ENCODE measurements at regions not wholly inside any gene's neighbourhood (a gene's known extent, or its start where the extent isn't known, plus 50 kb on each side); places are given as distances from the start of the nearest gene placed in this dataset.
"Not testable (repeated sequence)": the region's sequence is repeated elsewhere in the genome, so short reads cannot be mapped to it uniquely, and the experiment has no call there.

- no peak for DNase-seq (ENCODE audit: low read depth in 2 of 2)
Observed at GRCh38 chrX:43224496-43224895, 431.6 kb upstream of the MAOA start.

GRCh38 chrX:43225626-43226328 is 430.3 kb upstream of the MAOA start:
- DNase-seq (ENCODE audit: low read depth in 2 of 2) = no peak

GRCh38 chrX:43238461-43238945 is 417.6 kb upstream of the MAOA start:
- DNase-seq (ENCODE audit: low read depth in 2 of 2) = no peak

GRCh38 chrX:43239356-43239755 is 416.7 kb upstream of the MAOA start:
- DNase-seq (ENCODE audit: low read depth in 2 of 2) = no peak

- DNase-seq (ENCODE audit: low read depth in 2 of 2) = no peak
Observed at GRCh38 chrX:43255596-43255995, 400.5 kb upstream of the MAOA start.

GRCh38 chrX:43266487-43266886 is 389.6 kb upstream of the MAOA start:
- DNase-seq (ENCODE audit: low read depth in 2 of 2) = no peak

- no peak for DNase-seq (ENCODE audit: low read depth in 2 of 2)
Observed at GRCh38 chrX:43267652-43268051, 388.4 kb upstream of the MAOA start.

GRCh38 chrX:43269201-43269600 is 386.9 kb upstream of the MAOA start:
- DNase-seq (ENCODE audit: low read depth in 2 of 2) = no peak

- DNase-seq (ENCODE audit: low read depth in 2 of 2) = no peak
Observed at GRCh38 chrX:43277879-43278278, 378.2 kb upstream of the MAOA start.

- no peak for DNase-seq (ENCODE audit: low read depth in 2 of 2)
Observed at GRCh38 chrX:43278440-43278839, 377.7 kb upstream of the MAOA start.

GRCh38 chrX:43279341-43279808 is 376.7 kb upstream of the MAOA start:
- DNase-seq (ENCODE audit: low read depth in 2 of 2) = no peak

GRCh38 chrX:43283187-43283586 is 372.9 kb upstream of the MAOA start:
- no peak for DNase-seq (ENCODE audit: low read depth in 2 of 2)

GRCh38 chrX:43311625-43312024 is 344.5 kb upstream of the MAOA start:
- not testable (repeated sequence) for DNase-seq (ENCODE audit: low read depth in 2 of 2)

GRCh38 chrX:43313035-43313434 is 343.1 kb upstream of the MAOA start:
- no peak for DNase-seq (ENCODE audit: low read depth in 2 of 2)

- DNase-seq (ENCODE audit: low read depth in 2 of 2) = no peak
Observed at GRCh38 chrX:43314525-43314924, 341.6 kb upstream of the MAOA start.

GRCh38 chrX:43315622-43316021 is 340.5 kb upstream of the MAOA start:
- no peak for DNase-seq (ENCODE audit: low read depth in 2 of 2)

- DNase-seq (ENCODE audit: low read depth in 2 of 2) = no peak
Observed at GRCh38 chrX:43316146-43316545, 340.0 kb upstream of the MAOA start.

GRCh38 chrX:43317378-43317777 is 338.7 kb upstream of the MAOA start:
- no peak for DNase-seq (ENCODE audit: low read depth in 2 of 2)

GRCh38 chrX:43328358-43328946 is 327.6 kb upstream of the MAOA start:
- DNase-seq (ENCODE audit: low read depth in 2 of 2) = no peak

GRCh38 chrX:43333543-43333942 is 322.6 kb upstream of the MAOA start:
- DNase-seq (ENCODE audit: low read depth in 2 of 2) = no peak

- no peak for DNase-seq (ENCODE audit: low read depth in 2 of 2)
Observed at GRCh38 chrX:43345166-43345565, 310.9 kb upstream of the MAOA start.

GRCh38 chrX:43349363-43349762 is 306.7 kb upstream of the MAOA start:
- peak in 1 of 2 donors; percentile 1 for DNase-seq (ENCODE audit: low read depth in 2 of 2)

- DNase-seq (ENCODE audit: low read depth in 2 of 2) = no peak
Observed at GRCh38 chrX:43350935-43351334, 305.2 kb upstream of the MAOA start.
